Smooth muscle cell (in vitro differentiated cells): ENCODE measurements at regions not wholly inside any gene's neighbourhood (a gene's known extent, or its start where the extent isn't known, plus 50 kb on each side); places are given as distances from the start of the nearest gene placed in this dataset.

Experiments used
- DNase-seq: peaks from one replicate; lab custom pipeline; 2025; ENCODE audit not compliant: unreplicated experiment; lab: John Stamatoyannopoulos, UW
- H2AFZ ChIP-seq: fragments of 200-600 bp; sonication (generic); 2 replicates; pipeline ENCODE4 v1.6.0; 2016; ENCODE audit warnings: antibody characterized with exemption, low read depth, mild to moderate bottlenecking
- H3F3A ChIP-seq: fragments of 200-600 bp; sonication (generic); 2 replicates; pipeline ENCODE4 v1.6.0; 2017; ENCODE audit warnings: antibody characterized with exemption, low read depth
- H3K27ac ChIP-seq: fragments of 200-600 bp; sonication (generic); 2 replicates; pipeline ENCODE4 v1.5.1; 2016; ENCODE audit warnings: low read depth, mild to moderate bottlenecking
- H3K27me3 ChIP-seq: fragments of 200-600 bp; sonication (generic); 2 replicates; pipeline ENCODE4 v1.6.1; 2016; ENCODE audit warnings: low read depth, mild to moderate bottlenecking
- H3K36me3 ChIP-seq: fragments of 200-600 bp; sonication (generic); 2 replicates; pipeline ENCODE4 v1.5.1; 2016; ENCODE audit warnings: low read depth
- H3K4me1 ChIP-seq: fragments of 200-600 bp; sonication (generic); 2 replicates; pipeline ENCODE4 v1.5.1; 2016; ENCODE audit warnings: low read depth
- H3K4me2 ChIP-seq: fragments of 200-600 bp; sonication (generic); 2 replicates; pipeline ENCODE4 v1.6.0; 2016; ENCODE audit warnings: mild to moderate bottlenecking
- H3K4me3 ChIP-seq: fragments of 200-600 bp; sonication (generic); 2 replicates; pipeline ENCODE4 v1.5.1; 2016; ENCODE audit warnings: mild to moderate bottlenecking
- H3K79me2 ChIP-seq: fragments of 200-600 bp; sonication (generic); 2 replicates; pipeline ENCODE4 v1.6.0; 2016; ENCODE audit warnings: low read depth, mild to moderate bottlenecking
- H3K9ac ChIP-seq: fragments of 200-600 bp; sonication (generic); 2 replicates; pipeline ENCODE4 v1.6.0; 2016; ENCODE audit warnings: low read depth
- H3K9me3 ChIP-seq: fragments of 200-600 bp; sonication (generic); replicated peaks from 2 replicates; pipeline ENCODE4 v1.5.1; 2016; ENCODE audit warnings: low read depth
- H4K20me1 ChIP-seq: fragments of 200-600 bp; sonication (generic); 2 replicates; pipeline ENCODE4 v1.6.0; 2016; ENCODE audit warnings: low read depth
- WGBS: methylation state at CpG from one replicate; pipeline ENCODE4 v1.1.7; 2016; ENCODE audit warnings: low lambda C conversion rate; 5-methylcytosine and 5-hydroxymethylcytosine counted together
- TF ChIP-seq, protein P1 (sequence below): fragments of 200-600 bp; sonication (generic); IDR thresholded peaks from 2 replicates; pipeline ENCODE4 v1.5.1; 2017; ENCODE audit warnings: borderline replicate concordance, mild to moderate bottlenecking, antibody characterized with exemption; ENCODE audit not compliant: insufficient read depth, poor library complexity, severe bottlenecking

DNA sequence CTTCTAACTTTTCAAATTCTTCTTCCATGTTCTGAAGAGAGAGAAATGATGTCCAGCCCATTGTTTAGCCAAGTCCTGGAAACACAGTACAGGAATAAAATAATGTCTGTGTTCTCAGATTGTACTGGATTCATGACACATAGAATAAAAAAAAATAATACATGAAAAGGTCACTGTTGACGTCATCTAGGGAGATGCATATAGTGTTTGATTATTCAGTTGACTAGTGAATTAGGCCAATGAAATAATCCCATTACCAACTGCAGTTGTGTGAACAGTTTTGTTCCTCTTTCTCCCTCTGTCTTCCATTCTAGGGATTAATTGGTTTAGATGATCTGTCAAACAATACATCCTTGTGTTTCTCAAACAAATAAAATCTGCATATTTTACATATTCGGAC is 222.8 kb downstream of the ALDH8A1 start:
- TF ChIP-seq, protein P1, sequence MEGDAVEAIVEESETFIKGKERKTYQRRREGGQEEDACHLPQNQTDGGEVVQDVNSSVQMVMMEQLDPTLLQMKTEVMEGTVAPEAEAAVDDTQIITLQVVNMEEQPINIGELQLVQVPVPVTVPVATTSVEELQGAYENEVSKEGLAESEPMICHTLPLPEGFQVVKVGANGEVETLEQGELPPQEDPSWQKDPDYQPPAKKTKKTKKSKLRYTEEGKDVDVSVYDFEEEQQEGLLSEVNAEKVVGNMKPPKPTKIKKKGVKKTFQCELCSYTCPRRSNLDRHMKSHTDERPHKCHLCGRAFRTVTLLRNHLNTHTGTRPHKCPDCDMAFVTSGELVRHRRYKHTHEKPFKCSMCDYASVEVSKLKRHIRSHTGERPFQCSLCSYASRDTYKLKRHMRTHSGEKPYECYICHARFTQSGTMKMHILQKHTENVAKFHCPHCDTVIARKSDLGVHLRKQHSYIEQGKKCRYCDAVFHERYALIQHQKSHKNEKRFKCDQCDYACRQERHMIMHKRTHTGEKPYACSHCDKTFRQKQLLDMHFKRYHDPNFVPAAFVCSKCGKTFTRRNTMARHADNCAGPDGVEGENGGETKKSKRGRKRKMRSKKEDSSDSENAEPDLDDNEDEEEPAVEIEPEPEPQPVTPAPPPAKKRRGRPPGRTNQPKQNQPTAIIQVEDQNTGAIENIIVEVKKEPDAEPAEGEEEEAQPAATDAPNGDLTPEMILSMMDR = no peak
- WGBS = 89% methylated on average over 2 of the region's 2 CpGs

DNA sequence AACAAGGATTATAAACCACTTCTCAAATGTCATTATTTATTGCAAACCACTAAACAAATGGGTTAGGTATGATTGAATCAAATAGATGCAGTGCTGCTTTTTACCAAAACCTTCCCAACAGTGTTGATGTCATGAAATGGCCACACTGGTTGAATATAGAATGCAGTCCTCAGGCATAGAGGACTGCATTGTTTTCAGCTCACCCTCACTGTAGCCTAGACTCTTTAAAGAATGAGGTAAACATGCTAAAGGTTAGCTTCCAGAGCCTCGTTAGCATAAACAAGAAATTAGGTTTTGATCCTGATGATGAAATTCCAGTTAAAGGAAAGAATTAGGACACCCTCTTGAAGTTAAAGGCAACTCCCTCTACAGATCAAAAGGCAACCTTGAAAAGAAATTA is 224.3 kb downstream of the ALDH8A1 start:
- no peak overlapping the region for H3K4me3 ChIP-seq
- no peaks in the 10 kb centered on the region for H4K20me1 ChIP-seq
- H3F3A ChIP-seq = no peaks in the 10 kb centered on the region
- H3K79me2 ChIP-seq = no peaks in the 10 kb centered on the region
- no peaks in the 10 kb centered on the region for H3K27me3 ChIP-seq
- TF ChIP-seq, protein P1 = no peak
- no peak overlapping the region for H3K4me2 ChIP-seq
- no peak for DNase-seq
- H3K9ac ChIP-seq = no peak overlapping the region
- WGBS = 85% methylated on average over 1 of the region's 1 CpG
- no peaks in the 10 kb centered on the region for H3K4me1 ChIP-seq
- H3K36me3 ChIP-seq = no peaks in the 10 kb centered on the region
- H3K27ac ChIP-seq = no peak overlapping the region
- H3K9me3 ChIP-seq = no peaks in the 10 kb centered on the region
- H2AFZ ChIP-seq = no peak overlapping the region

More for the DNA sequence above, 222.8 kb downstream of the ALDH8A1 start:
- H2AFZ ChIP-seq = no peak overlapping the region
- DNase-seq = no peak
- H3K9ac ChIP-seq = no peak overlapping the region
- H3K4me3 ChIP-seq = no peak overlapping the region
- H3K9me3 ChIP-seq = no peaks in the 10 kb centered on the region
- no peaks in the 10 kb centered on the region for H4K20me1 ChIP-seq
- H3K4me1 ChIP-seq = no peaks in the 10 kb centered on the region
- no peak overlapping the region for H3K4me2 ChIP-seq
- H3K36me3 ChIP-seq = no peaks in the 10 kb centered on the region
- H3F3A ChIP-seq = no peaks in the 10 kb centered on the region
- no peak overlapping the region for H3K27ac ChIP-seq
- H3K79me2 ChIP-seq = no peaks in the 10 kb centered on the region
- no peaks in the 10 kb centered on the region for H3K27me3 ChIP-seq

GRCh38 chr6:134724771-134725340 is 225.0 kb downstream of the ALDH8A1 start:
- WGBS = 68% methylated on average over 8 of the region's 8 CpGs
- Histone ChIP-seq H3K36me3 (no peaks in the 10 kb centered on the region), H3K4me2 (no peak overlapping the region), H3K4me3 (no peak overlapping the region), H2AFZ (no peak overlapping the region), H3F3A (no peaks in the 10 kb centered on the region), H3K27ac (no peak overlapping the region), H3K9ac (no peak overlapping the region), H3K4me1 (no peaks in the 10 kb centered on the region), H3K9me3 (no peaks in the 10 kb centered on the region), H3K27me3 (no peaks in the 10 kb centered on the region), H3K79me2 (no peaks in the 10 kb centered on the region), H4K20me1 (no peaks in the 10 kb centered on the region)
- TF ChIP-seq, protein P1 = no peak
- DNase-seq = no peak

DNA sequence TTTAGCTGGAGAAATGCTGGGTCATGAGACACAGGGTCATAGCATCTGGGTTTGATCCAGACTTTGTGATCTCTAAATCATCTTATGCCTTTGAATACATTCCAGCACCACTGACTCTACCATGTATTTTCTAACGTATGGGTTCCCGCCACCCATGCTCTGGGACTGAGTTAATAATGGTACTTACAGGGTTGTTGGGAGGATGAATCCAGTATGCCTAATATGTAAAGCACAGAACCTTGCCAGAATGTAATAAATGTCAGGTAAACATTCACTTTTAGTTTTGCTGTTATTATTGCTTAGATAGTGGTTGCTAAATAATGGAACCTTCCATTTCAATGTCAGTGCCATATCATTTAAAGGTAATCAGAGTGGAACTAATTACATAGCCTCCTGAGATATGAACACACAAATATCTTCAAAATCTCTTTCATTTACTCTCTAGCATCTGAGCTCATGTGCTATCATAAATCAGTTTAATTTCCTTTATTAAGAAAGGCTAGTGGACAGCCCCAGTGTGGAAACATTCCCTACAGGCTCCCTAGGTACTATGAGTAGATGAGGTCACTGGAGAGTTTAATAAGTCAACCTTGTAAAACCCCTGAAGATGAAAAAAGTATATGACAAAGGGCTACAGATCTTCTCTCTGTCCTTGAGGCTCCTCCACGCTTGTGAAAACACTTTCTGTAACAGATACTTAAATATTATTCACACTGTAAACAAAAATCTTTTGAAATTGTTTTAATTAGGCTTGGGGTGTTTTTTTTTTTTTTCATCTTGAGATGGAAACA is 226.6 kb downstream of the ALDH8A1 start:
- Histone ChIP-seq H3K9me3 (no peaks in the 10 kb centered on the region), H3K4me2 (no peak overlapping the region), H2AFZ (no peak overlapping the region), H3K79me2 (no peaks in the 10 kb centered on the region), H4K20me1 (no peaks in the 10 kb centered on the region), H3K27me3 (no peaks in the 10 kb centered on the region), H3K9ac (no peak overlapping the region), H3K4me3 (no peak overlapping the region), H3K27ac (no peak overlapping the region), H3K36me3 (no peaks in the 10 kb centered on the region), H3F3A (no peaks in the 10 kb centered on the region), H3K4me1 (no peaks in the 10 kb centered on the region)
- 84% methylated on average over 3 of the region's 3 CpGs for WGBS
- DNase-seq = no peak
- TF ChIP-seq, protein P1 = no peak
